GM12864 (cell line): ENCODE measurements at regions not wholly inside any gene's neighbourhood (a gene's known extent, or its start where the extent isn't known, plus 50 kb on each side); places are given as distances from the start of the nearest gene placed in this dataset.

Experiments
- DNase-seq: peaks from one replicate; pipeline ENCODE4 v3.0.0-alpha.2; 2011; ENCODE audit warnings: low read depth
- H3K4me3 ChIP-seq: 2 replicates; pipeline ENCODE4 v1.5.1; 2011; ENCODE audit warnings: mild to moderate bottlenecking, low read depth, low read length, control low read depth
- TF ChIP-seq, protein P1 (sequence below): IDR thresholded peaks from 2 replicates; pipeline ENCODE4 v1.5.1; 2011; ENCODE audit warnings: low read depth, mild to moderate bottlenecking, moderate library complexity, low read length, control low read depth, inconsistent platforms; ENCODE audit errors: missing control alignments

DNA sequence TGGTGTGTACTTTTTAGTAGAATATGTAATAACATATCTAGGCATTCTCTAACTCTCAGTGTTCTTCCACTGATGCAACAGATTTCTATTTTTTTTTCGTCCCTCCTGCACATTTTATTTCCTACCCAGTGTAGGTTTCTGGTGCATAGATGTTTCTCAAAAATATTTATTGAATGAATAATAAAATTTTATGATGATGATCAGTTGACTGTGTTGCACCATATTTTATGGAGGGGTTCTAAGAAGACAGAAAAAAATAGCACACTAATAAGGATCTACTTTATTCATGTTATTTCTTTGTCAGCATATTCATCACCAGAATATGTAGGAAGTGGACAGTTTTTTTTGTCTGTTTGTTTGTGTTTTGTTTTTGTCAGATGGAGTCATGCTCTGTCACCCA is 2529.3 kb downstream of the ARAP2 start:
- TF ChIP-seq, protein P1, sequence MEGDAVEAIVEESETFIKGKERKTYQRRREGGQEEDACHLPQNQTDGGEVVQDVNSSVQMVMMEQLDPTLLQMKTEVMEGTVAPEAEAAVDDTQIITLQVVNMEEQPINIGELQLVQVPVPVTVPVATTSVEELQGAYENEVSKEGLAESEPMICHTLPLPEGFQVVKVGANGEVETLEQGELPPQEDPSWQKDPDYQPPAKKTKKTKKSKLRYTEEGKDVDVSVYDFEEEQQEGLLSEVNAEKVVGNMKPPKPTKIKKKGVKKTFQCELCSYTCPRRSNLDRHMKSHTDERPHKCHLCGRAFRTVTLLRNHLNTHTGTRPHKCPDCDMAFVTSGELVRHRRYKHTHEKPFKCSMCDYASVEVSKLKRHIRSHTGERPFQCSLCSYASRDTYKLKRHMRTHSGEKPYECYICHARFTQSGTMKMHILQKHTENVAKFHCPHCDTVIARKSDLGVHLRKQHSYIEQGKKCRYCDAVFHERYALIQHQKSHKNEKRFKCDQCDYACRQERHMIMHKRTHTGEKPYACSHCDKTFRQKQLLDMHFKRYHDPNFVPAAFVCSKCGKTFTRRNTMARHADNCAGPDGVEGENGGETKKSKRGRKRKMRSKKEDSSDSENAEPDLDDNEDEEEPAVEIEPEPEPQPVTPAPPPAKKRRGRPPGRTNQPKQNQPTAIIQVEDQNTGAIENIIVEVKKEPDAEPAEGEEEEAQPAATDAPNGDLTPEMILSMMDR, result no peak
- DNase-seq, result no peak
- no peak overlapping the region for H3K4me3 ChIP-seq

DNA sequence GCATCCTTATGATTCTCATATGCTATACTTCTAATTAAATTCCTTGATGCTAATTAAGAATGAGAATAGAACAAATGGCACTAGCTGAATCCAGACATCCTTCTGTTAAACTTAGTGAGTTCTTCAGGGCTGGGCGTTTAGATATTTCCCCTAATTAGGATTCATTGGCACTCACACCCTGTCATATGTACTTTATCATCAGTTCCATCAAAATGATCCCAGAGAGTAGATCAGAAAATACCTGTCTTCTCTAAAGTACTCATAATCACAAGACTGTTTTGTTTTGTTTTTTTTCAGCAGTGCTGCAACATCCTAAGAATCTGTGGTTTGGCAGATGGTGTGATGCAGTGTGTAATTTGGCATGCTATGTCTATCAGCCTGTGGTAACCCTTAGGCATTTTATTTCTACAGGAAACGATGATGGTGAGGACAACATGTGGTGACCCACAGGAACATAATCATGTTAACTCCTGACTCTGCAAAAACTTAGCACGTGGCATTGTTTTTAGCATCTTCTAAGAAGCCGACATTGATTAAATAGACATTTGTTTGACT is 2528.4 kb downstream of the ARAP2 start:
- DNase-seq, result no peak
- TF ChIP-seq, protein P1, result no peak
- H3K4me3 ChIP-seq, result no peak overlapping the region

DNA sequence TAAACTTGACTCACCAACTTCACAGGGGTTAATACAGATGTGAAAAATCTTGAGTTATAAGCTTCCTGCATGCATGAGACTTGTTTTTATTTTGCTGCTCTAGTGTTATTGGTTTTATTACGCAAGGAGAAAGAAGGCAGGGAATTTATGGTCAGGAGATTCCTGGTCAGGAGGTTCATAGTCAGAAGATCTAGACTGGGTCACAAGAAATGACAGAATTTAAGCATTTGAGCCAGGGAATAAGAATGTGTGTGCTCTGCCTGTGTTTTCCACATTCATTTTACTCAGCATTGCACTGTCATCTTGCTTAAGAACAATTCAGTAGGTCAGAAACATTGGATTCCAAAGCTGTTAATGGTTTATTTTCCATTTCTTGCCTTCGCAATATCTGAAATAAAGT is 2522.1 kb downstream of the ARAP2 start:
- TF ChIP-seq, protein P1, result no peak
- no peak for DNase-seq
- no peak overlapping the region for H3K4me3 ChIP-seq

DNA sequence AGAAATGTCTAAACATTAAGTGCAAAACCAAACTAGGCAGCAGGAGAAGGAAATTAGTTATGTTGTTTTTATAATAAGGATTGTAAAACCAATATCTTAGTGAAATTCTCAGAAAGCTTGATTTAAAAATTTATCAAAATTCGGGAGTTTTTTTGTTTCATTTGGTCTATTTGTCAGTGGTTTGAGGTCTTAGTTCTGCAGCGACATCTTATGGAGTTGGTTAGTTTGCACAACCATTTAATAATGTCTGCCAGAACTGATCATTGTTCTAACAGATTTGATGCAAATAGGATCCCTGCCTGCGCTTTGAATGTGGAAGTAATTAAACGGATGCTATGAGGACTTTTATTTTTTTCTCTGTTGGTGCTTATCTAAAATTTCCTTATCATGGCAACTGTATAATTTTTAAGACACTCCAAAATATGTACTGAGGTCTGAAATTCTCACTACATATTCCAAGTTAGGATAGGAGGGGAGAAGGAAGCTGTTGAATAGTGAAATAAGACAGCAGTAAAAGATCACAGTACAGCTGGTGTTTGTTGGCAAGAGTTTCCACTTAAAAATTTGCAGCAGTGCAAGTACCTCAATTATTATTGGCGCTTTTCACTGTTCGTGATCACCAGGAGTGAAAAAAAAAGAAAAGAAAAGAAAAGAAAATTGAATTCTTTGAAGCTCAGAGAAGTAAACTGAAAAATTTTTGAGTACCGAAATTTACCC is 2521.4 kb downstream of the ARAP2 start:
- no peak overlapping the region for H3K4me3 ChIP-seq
- TF ChIP-seq, protein P1, result no peak
- DNase-seq, result no peak

DNA sequence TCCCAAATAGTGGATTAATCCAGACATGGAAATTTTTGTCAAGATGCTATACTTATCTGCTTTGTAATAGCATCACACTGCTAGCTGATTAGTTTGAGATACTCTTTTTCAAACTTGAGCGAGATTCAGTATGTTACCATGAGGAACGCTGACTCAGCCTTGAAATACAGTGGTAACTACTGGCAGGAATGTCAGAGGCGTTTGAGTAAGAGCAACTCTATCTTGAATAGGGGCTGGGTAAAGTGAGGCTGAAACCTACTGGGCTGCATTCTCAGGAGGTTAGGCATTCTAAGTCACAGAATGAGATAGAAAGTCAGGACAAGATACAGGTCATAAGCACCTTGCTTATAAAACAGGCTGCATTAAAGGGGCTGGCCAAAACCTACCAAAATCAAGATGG is 2519.6 kb downstream of the ARAP2 start:
- no peak for DNase-seq
- H3K4me3 ChIP-seq, result no peak overlapping the region
- TF ChIP-seq, protein P1, result no peak

DNA sequence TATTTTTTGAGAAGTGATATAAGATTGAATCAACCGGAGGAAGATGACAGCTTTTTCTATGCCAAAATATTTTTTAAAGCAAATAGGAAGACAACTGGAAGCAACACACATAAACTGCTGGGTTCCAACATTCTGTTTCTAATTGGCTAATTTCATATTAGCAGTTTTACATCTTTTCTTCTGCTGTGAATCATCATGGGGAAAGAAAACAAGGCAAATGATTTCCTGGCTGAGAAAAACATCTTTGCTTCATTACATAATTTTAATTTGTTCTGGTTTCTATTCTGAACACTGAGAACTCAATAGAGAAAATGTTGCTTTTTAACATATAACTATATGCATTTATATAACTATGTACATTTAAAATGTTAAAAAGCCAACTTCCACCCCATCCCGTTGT is 2518.5 kb downstream of the ARAP2 start:
- no peak for DNase-seq
- H3K4me3 ChIP-seq, result no peak overlapping the region
- TF ChIP-seq, protein P1, result no peak

DNA sequence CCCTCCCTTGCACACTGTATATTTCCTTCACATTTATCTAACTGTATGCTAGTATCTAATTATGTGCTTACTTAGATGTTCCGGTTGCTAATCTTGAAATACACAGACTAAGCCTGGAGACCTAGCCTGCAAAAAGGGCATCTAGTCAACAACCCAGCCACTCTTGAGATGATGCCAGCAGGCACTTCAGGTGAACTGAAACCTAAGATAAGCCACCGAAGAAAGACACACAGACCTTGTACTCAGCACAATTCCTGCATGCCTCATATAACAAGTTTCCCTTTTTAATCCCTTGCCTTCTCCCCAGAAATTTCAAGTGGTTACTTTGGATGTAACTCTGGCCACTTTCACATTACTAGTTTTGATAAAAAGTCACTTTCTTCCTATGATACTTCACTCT is 2506.6 kb downstream of the ARAP2 start:
- H3K4me3 ChIP-seq, result no peak overlapping the region
- DNase-seq, result no peak
- TF ChIP-seq, protein P1, result no peak
